ENCODE measurements at regions not wholly inside any gene's neighbourhood (a gene's known extent, or its start where the extent isn't known, plus 50 kb on each side); places are given as distances from the start of the nearest gene placed in this dataset.
"Not testable (repeated sequence)": the region's sequence is repeated elsewhere in the genome, so short reads cannot be mapped to it uniquely, and the experiment has no call there.

GRCh38 chr3:1456781-1457311 is 364.0 kb downstream of the CNTN6 start:
- DNase-seq: no peak

DNA sequence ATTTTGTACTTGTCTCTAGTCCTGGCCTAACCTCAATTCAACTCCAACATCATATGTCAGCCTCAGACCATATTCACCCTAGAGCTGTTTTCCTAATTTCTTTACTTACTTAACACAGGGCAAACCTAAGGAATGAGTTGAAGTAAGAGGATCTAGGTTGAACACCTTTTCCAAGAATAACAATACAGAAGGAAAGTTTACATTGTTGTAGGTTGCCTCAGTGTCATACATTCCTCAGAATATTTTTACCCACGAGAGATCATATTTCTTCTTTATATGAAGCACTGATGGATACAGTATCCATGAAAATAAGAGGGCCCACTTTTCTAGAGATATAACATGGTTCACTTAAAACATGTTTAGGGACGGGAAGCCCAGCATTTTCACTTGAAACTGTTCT is 369.5 kb downstream of the CNTN6 start:
- no peak for DNase-seq

DNA sequence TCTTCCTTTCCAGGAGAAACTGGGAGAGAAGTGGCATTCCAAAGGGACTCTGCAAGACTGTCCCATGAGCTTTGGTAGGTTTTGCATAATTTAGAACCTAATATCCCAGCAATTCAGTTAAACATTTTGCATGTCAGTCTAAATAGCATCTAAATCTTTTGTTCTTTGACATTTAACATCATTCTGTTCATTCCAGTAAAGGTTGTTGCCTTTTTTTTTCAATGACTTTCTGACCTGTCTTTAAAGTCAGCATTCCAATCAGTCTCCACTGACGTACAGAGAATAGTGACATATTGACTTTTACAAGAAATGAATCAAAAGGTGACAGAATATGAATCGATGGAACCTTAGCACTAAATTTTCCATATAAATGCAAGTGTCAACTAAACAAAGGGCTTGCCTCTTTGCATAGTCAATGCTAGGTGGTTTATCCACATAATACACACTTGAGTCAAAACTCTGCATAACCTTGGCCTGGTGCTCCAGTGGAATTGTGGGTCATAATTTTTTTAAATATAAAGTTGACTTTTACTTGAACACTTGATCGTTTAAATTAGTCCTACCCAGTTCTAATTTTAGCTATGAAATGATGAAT is 370.1 kb downstream of the CNTN6 start:
- no peak for DNase-seq

- DNase-seq: not testable (repeated sequence)
These were observed 372.3 kb downstream of the CNTN6 start for GRCh38 chr3:1465091-1465490.

GRCh38 chr3:1468145-1468544 is 375.3 kb downstream of the CNTN6 start:
- no peak for DNase-seq

DNA sequence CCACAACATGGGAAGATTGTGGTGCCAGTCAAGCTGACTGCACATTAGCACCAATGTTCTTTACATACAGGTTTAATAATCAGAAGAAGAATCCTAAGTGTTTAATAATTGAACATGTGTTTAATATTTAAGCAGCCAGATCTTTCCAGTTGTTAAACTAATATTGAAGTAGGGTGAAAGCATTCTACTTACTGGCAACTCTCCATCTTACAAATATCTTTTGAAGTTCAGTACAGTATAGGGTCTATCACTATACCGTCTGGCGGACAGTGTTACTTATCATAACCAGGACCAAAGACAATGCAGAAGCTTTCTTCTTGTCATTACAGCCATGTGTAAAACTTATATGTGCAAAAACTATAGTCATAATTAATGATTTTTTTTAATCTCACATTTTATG is 376.4 kb downstream of the CNTN6 start:
- no peak for DNase-seq

DNA sequence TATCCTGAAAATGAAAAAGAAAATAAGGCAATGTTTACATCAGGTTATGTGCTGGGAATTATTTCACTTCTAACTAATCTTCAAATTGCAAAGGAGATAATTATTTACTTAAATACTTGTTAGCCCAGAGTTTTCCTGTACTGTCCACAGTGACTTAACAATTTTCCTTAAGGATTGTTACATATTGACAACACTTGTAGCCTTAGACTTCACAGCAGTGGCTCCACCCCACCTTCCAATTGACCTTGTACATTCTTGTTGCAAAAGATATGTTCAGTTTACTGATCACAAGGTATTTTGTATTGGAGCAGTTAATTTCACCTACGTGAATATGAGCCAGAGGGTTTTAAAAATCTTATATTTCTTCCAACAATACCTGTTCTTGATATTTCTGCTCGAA is 376.9 kb downstream of the CNTN6 start:
- no peak for DNase-seq

DNA sequence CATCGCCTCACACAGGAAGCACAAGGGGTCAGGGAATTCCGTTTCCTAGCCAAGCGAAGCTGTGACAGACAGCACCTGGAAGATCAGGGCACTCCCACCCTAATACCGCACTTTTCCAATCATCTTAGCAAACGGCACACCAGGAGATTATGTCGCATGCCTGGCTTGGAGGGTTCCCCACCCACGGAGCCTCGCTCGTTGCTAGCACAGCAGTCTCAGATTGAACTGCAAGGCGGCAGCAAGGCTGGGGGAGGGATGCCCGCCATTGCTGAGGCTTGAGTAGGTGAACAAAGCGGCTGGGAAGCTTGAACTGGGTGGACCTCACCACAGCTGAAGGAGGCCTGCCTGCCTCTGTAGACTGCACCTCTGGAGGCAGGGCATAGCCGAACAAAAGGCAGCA is 384.8 kb downstream of the CNTN6 start:
- no peak for DNase-seq

GRCh38 chr3:1495466-1495865 is 402.6 kb downstream of the CNTN6 start:
- no peak for DNase-seq

DNA sequence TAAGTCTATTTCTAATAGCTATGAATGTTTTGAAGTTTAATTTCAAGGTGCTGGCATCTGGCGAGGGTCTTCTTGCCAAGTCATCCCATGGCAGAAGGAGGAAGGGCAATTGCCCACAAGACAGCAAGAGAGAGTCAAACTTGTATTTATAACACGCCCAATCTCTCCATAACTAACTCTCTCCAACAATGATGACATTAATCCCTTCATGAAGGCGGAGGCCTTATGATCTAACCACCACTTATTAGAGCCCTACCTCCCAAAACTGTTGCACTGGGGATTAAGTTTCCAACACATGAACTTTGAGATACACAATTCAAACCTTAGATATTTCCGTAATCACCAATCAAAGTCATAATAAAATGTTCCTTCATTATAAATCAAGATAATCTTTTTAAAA is 406.9 kb downstream of the CNTN6 start:
- no peak for DNase-seq

GRCh38 chr3:1501406-1502115 is 408.7 kb downstream of the CNTN6 start:
- no peak for DNase-seq

DNA sequence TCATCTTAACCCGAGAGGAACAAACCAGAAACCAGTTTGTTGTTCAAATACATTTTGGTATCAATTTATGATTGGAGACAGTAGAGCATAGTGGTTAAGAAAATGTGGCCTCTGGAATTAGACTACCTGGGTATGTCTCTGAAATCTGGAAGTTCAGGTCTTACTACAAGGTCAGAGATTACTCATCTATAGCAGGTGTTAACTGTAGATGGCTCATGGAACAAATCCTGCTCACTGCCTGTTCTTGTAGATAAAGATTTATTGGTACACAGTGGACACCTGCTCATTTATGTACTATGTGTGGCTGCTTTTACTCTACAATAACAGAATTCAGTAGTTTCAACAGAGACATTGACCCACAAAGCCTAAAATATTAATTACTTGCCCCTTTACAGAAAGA is 413.3 kb downstream of the CNTN6 start:
- DNase-seq: no peak

DNA sequence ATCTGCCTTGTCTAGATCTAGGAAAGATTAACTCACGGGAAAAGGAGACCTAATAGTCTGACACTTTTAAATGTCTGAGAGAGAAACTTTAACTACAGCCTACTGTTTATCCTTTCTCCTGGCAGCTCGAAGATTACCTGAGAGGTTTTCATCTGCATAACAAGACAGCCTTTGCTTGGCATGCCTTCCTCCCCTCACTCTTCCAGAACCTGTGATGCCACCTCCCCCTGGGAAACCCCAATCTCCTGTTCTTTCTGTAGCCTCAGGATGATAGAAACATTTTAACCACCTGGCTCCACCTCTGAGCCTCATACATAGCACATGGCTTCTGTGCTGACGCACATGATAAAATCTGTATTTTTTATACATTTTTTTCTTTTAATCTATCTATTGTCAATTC is 420.8 kb downstream of the CNTN6 start:
- DNase-seq: no peak

DNA sequence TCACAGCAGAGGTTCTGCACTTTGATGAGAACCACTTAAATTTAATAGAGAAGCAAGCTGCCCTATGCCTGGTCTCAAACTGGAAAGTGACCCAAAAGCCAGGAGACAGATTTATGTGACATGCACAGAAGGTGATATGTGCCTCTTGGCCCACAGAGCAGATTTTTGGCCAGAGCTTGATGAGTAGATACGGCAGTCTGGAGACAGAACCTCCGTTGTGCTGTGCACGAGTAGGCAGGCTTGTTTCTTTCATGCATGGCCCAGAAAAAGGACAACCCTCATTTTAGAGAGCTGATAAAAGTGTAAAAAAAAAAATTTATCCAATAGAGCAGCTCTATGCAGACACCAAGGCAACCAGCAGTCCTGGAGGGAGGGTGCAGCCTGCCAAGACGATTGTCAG is 423.1 kb downstream of the CNTN6 start:
- DNase-seq: peak in 12 of 58 donors; percentile 0 to 30 (median 6)

GRCh38 chr3:1527786-1528185 is 435.0 kb downstream of the CNTN6 start:
- DNase-seq: no peak

GRCh38 chr3:1528621-1529020 is 435.8 kb downstream of the CNTN6 start:
- no peak for DNase-seq

- no peak for DNase-seq
These were observed 436.9 kb downstream of the CNTN6 start for GRCh38 chr3:1529676-1530075.

DNA sequence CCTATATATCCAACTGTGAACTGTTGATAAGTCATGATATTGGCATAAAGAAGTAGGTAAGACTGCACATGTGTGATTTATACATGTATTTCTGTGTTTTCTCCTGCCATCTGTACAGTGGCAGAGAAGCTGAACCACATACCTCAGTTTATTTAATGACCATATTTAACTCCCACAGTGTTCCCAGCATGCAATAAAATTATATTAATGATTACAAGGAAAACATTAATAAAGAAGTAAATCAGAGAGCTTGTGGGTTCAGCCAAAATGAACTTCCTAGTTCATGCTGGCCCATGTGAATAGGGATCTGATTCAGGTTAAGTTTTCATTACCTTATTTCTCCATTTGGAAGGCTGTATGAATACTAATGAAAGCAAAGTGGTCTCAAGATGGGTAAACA is 439.2 kb downstream of the CNTN6 start:
- no peak for DNase-seq

DNA sequence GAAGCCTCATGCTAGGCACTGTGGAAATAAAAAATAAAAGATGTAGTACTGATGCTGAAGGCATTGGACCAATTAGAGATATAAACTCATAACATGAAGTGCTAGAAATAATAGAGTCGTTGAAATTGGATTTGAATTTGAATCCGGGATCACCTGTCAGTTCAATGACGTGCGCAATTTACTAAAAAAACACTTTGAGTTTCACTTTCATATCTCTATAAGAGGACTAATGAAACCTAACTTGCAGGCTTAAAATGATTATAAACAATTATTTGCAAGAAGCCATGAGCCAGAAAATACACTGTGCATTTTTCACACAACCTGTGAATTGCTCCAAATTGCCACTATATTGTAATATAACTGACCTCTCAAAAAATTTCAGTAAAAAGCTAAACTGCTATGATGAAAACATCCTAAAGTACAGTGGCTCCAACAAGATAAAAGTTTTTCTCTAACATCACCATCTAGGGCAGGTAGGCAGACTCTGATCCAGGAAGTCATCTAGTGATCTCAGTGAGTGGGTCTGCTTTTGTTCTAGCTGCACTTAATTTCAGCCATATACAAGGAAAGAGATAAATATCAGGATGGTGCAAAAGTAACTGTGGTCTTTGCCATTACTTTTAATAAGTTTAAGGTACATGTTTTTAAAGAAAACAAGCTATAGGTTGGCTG is 440.2 kb downstream of the CNTN6 start:
- no peak for DNase-seq

GRCh38 chr3:1533763-1534162 is 440.9 kb downstream of the CNTN6 start:
- no peak for DNase-seq

GRCh38 chr3:1534252-1534651 is 441.4 kb downstream of the CNTN6 start:
- DNase-seq: no peak

GRCh38 chr3:1535361-1535760 is 442.5 kb downstream of the CNTN6 start:
- DNase-seq: no peak

GRCh38 chr3:1540686-1541085 is 447.9 kb downstream of the CNTN6 start:
- DNase-seq: no peak

Measured in anterior cingulate cortex (tissue), 58 donors.